Testis (tissue), 2 donors: ENCODE measurements at regions not wholly inside any gene's neighbourhood (a gene's known extent, or its start where the extent isn't known, plus 50 kb on each side); places are given as distances from the start of the nearest gene placed in this dataset.

ENCODE experiments used
- POLR2A ChIP-seq: fragments of 450-650 bp; IDR thresholded peaks from one replicate; pipeline ENCODE4 v1.6.1; 2017; ENCODE audit warnings: antibody characterized with exemption, mild to moderate bottlenecking, moderate library complexity
- TF ChIP-seq, protein P1 (sequence below), 3 experiments: fragments of 450-650 bp in 2 of 3; fragments of 200-600 bp in 1 of 3; sonication (generic) in 1 of 3; IDR thresholded peaks; one replicate each; pipeline ENCODE4 v1.5.1; 2016 to 2019; ENCODE audit warnings: antibody characterized with exemption in 3 of 3, mild to moderate bottlenecking in 2 of 3, moderate library complexity in 1 of 3

DNA sequence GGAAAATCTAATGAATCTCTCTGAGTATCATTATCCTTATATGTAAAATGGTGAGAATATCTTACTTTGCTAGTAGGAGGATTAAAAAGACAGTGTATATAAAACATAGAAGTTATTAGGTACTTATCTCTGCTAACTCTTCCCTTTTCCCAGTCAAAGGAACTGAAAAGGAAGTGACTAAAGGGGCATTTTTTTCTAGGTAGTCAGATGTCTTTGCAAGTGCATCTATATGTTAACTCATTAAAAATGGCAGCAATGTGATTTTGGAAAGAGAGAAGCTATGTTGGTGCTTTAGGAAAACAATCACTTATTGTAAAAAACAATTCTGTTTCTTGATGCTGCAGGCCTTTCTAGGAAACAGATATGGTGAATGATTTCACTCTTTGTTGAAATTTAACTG is 180.9 kb downstream of the SAMD5 start:
- TF ChIP-seq, protein P1, sequence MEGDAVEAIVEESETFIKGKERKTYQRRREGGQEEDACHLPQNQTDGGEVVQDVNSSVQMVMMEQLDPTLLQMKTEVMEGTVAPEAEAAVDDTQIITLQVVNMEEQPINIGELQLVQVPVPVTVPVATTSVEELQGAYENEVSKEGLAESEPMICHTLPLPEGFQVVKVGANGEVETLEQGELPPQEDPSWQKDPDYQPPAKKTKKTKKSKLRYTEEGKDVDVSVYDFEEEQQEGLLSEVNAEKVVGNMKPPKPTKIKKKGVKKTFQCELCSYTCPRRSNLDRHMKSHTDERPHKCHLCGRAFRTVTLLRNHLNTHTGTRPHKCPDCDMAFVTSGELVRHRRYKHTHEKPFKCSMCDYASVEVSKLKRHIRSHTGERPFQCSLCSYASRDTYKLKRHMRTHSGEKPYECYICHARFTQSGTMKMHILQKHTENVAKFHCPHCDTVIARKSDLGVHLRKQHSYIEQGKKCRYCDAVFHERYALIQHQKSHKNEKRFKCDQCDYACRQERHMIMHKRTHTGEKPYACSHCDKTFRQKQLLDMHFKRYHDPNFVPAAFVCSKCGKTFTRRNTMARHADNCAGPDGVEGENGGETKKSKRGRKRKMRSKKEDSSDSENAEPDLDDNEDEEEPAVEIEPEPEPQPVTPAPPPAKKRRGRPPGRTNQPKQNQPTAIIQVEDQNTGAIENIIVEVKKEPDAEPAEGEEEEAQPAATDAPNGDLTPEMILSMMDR (IDR thresholded peaks at IDR 0.05): no peak
- no peak for TF ChIP-seq POLR2A
